Mesenchymal stem cell (in vitro differentiated cells and primary cell): ENCODE measurements at regions not wholly inside any gene's neighbourhood (a gene's known extent, or its start where the extent isn't known, plus 50 kb on each side); places are given as distances from the start of the nearest gene placed in this dataset.

Source experiments
- DNase-seq: peaks from one replicate; pipeline ENCODE4 v3.0.0-alpha.2; 2013
- H2AFZ ChIP-seq: one replicate; pipeline ENCODE4 v1.6.1; 2013; ENCODE audit warnings: low read depth, mild to moderate bottlenecking, control low read depth, inconsistent platforms, low read length, moderate library complexity
- H2AK5ac ChIP-seq: 2 replicates; pipeline ENCODE4 v1.6.1; 2013; ENCODE audit warnings: low read length, moderate library complexity, mild to moderate bottlenecking, inconsistent platforms; ENCODE audit not compliant: severe bottlenecking
- H2BK120ac ChIP-seq: one replicate; pipeline ENCODE4 v1.6.1; 2013; ENCODE audit warnings: low read depth, mild to moderate bottlenecking, inconsistent platforms, low read length, moderate library complexity
- H2BK12ac ChIP-seq, 2 experiments: one replicate each; pipeline ENCODE4 v1.6.1; 2013; ENCODE audit warnings: inconsistent platforms in 2 of 2, low read length in 2 of 2, mild to moderate bottlenecking in 2 of 2, moderate library complexity in 2 of 2, control low read depth in 1 of 2
- H2BK15ac ChIP-seq: one replicate; pipeline ENCODE4 v1.6.1; 2013; ENCODE audit warnings: mild to moderate bottlenecking, low read depth, inconsistent platforms; ENCODE audit not compliant: poor library complexity, severe bottlenecking
- H2BK5ac ChIP-seq: 2 replicates; pipeline ENCODE4 v1.6.1; 2013; ENCODE audit warnings: low read depth, mild to moderate bottlenecking, low read length, control low read depth, inconsistent platforms; ENCODE audit not compliant: poor library complexity, severe bottlenecking
- H3K14ac ChIP-seq, 2 experiments: one replicate each; pipeline ENCODE4 v1.6.1; 2013; ENCODE audit warnings: inconsistent platforms in 2 of 2, low read length in 2 of 2, control low read depth in 1 of 2, mild to moderate bottlenecking in 1 of 2, moderate library complexity in 1 of 2
- H3K18ac ChIP-seq, 2 experiments: one replicate each; pipeline ENCODE4 v1.6.1; 2013; ENCODE audit warnings: inconsistent platforms in 2 of 2, low read length in 2 of 2, control low read depth in 1 of 2, low read depth in 1 of 2, mild to moderate bottlenecking in 1 of 2
- H3K23ac ChIP-seq, 2 experiments: one replicate each; pipeline ENCODE4 v1.6.1; 2013; ENCODE audit warnings: inconsistent platforms in 2 of 2, low read length in 2 of 2, mild to moderate bottlenecking in 2 of 2, moderate library complexity in 2 of 2, control low read depth in 1 of 2
- H3K27ac ChIP-seq: 2 replicates; pipeline ENCODE4 v1.5.1; 2013; ENCODE audit warnings: mild to moderate bottlenecking, moderate library complexity, low read length, control low read depth, inconsistent platforms; ENCODE audit not compliant: poor library complexity, severe bottlenecking
- H3K27me3 ChIP-seq, 2 experiments: 2 replicates each; pipeline versions ENCODE4 v1.6.1 to v1.7.0; 2013; ENCODE audit warnings: low read length in 2 of 2, mild to moderate bottlenecking in 2 of 2, moderate library complexity in 2 of 2, control low read depth in 1 of 2, inconsistent platforms in 1 of 2; ENCODE audit not compliant: control insufficient read depth in 1 of 2, insufficient read depth in 1 of 2
- H3K36me3 ChIP-seq, 2 experiments: 2 replicates each; pipeline versions ENCODE4 v1.6.1 to v1.7.0; 2013; ENCODE audit warnings: low read length in 2 of 2, control low read depth in 1 of 2, inconsistent platforms in 1 of 2, low read depth in 1 of 2, mild to moderate bottlenecking in 1 of 2; ENCODE audit not compliant: insufficient read depth in 2 of 2, control insufficient read depth in 1 of 2
- H3K4ac ChIP-seq, 2 experiments: one replicate each; pipeline ENCODE4 v1.6.1; 2013; ENCODE audit warnings: inconsistent platforms in 2 of 2, low read length in 2 of 2, mild to moderate bottlenecking in 2 of 2, moderate library complexity in 2 of 2, control low read depth in 1 of 2, low read depth in 1 of 2
- H3K4me1 ChIP-seq: 2 replicates; pipeline ENCODE4 v1.6.1; 2013; ENCODE audit warnings: low read depth, low read length, control low read depth; ENCODE audit not compliant: control insufficient read depth, insufficient read depth
- H3K4me2 ChIP-seq: 2 replicates; pipeline ENCODE4 v1.6.1; 2013; ENCODE audit warnings: low read length, mild to moderate bottlenecking, inconsistent platforms; ENCODE audit not compliant: poor library complexity, severe bottlenecking
- H3K4me3 ChIP-seq, 2 experiments: 2 replicates each; pipeline versions ENCODE4 v1.5.1 to v1.7.0; 2013; ENCODE audit warnings: low read length in 2 of 2, mild to moderate bottlenecking in 2 of 2, control low read depth in 1 of 2, low read depth in 1 of 2; ENCODE audit not compliant: insufficient read depth in 1 of 2
- H3K79me1 ChIP-seq: replicated peaks from 2 replicates; pipeline ENCODE4 v1.6.1; 2013; ENCODE audit warnings: mild to moderate bottlenecking, control low read depth, low read length, inconsistent platforms; ENCODE audit not compliant: poor library complexity, severe bottlenecking
- H3K9ac ChIP-seq: 2 replicates; pipeline ENCODE4 v1.7.0; 2013; ENCODE audit warnings: mild to moderate bottlenecking, low read length, moderate library complexity
- H3K9me3 ChIP-seq: 2 replicates; pipeline ENCODE4 v1.7.0; 2013; ENCODE audit warnings: mild to moderate bottlenecking, low read length; ENCODE audit not compliant: control insufficient read depth
- H4K8ac ChIP-seq: one replicate; pipeline ENCODE4 v1.6.1; 2013; ENCODE audit warnings: inconsistent platforms, mild to moderate bottlenecking, low read length, moderate library complexity
- H4K91ac ChIP-seq: one replicate; pipeline ENCODE4 v1.6.1; 2013; ENCODE audit warnings: mild to moderate bottlenecking, low read length, inconsistent platforms
- WGBS: methylation state at CpG from one replicate; pipeline ENCODE4 v1.1.7; 2013; ENCODE audit warnings: mixed read lengths; 5-methylcytosine and 5-hydroxymethylcytosine counted together

GRCh38 chr13:72386138-72386684, 341.2 kb downstream of the MZT1 start:
- H3K36me3 ChIP-seq: no peaks in the 10 kb centered on the region

GRCh38 chr13:72384879-72385278, 342.6 kb downstream of the MZT1 start:
- H2BK120ac ChIP-seq: no peak overlapping the region
- H4K91ac ChIP-seq: no peak overlapping the region
- peak; percentile 40 for DNase-seq
- H2AFZ ChIP-seq: no peak overlapping the region
- H4K8ac ChIP-seq: no peak overlapping the region
- H2AK5ac ChIP-seq: no peak overlapping the region
- H3K79me1 ChIP-seq: no peaks in the 10 kb centered on the region
- no peak overlapping the region for H3K27ac ChIP-seq
- no peak overlapping the region for H2BK5ac ChIP-seq
- no peak overlapping the region for H2BK15ac ChIP-seq
- H3K4me2 ChIP-seq: no peak overlapping the region
- H3K4me3 ChIP-seq: no peak overlapping the region
- H3K23ac ChIP-seq: no peak overlapping the region
- H3K4me1 ChIP-seq: no peaks in the 10 kb centered on the region
- no peak overlapping the region for H2BK12ac ChIP-seq
- no peak overlapping the region for H3K9ac ChIP-seq
- no peak overlapping the region for H3K4ac ChIP-seq
- H3K27me3 ChIP-seq: no peaks in the 10 kb centered on the region
- no peaks in the 10 kb centered on the region for H3K36me3 ChIP-seq
- H3K14ac ChIP-seq: no peak overlapping the region
- 97% methylated on average over 4 of the region's 5 CpGs for WGBS
- H3K18ac ChIP-seq: no peak overlapping the region
- no peaks in the 10 kb centered on the region for H3K9me3 ChIP-seq

More at GRCh38 chr13:72386138-72386684, 341.2 kb downstream of the MZT1 start:
- no peak overlapping the region for H2AK5ac ChIP-seq
- 93% methylated on average over 3 of the region's 5 CpGs for WGBS
- no peak overlapping the region for H2AFZ ChIP-seq
- no peak overlapping the region for H3K14ac ChIP-seq
- no peaks in the 10 kb centered on the region for H3K79me1 ChIP-seq
- no peak overlapping the region for H3K27ac ChIP-seq
- no peak overlapping the region for H4K91ac ChIP-seq
- H3K4me2 ChIP-seq: no peak overlapping the region
- no peaks in the 10 kb centered on the region for H3K4me1 ChIP-seq
- no peaks in the 10 kb centered on the region for H3K9me3 ChIP-seq
- DNase-seq: no peak
- H2BK15ac ChIP-seq: no peak overlapping the region
- no peak overlapping the region for H3K23ac ChIP-seq
- H2BK5ac ChIP-seq: no peak overlapping the region
- no peak overlapping the region for H2BK12ac ChIP-seq
- no peak overlapping the region for H4K8ac ChIP-seq
- no peak overlapping the region for H2BK120ac ChIP-seq
- no peak overlapping the region for H3K4me3 ChIP-seq
- no peaks in the 10 kb centered on the region for H3K27me3 ChIP-seq
- no peak overlapping the region for H3K9ac ChIP-seq
- no peak overlapping the region for H3K4ac ChIP-seq
- H3K18ac ChIP-seq: no peak overlapping the region

DNA sequence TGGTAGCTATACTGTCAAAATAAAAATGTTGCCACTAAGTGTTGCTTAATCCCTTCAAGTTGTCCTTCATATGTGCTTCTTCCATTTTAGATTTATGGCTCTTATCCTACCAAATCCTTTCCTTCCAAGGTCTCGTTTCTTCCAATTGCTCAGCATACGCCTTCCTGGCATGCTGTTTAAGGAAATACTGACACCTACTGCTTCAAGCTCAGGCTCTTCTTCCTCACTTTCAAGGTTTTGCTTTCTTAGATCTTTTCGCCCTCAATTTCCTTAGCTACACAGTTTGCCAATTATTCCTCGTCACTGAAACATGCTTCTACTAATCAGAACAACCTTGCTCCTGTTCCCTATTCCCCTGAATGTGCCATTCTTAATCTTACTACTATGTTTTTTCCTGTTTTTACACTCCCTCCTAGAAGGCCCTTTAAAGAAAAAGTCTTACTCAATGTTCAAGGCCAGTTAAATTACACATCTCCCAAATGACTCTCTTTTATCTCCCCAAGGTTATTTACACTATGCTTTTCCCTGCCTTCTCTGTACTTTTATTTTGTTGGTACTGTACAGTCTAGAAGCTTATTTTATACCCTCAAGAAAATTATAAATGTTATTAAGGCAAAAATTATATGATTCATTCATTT, 343.1 kb downstream of the MZT1 start:
- Histone ChIP-seq H2BK15ac (no peak overlapping the region), H2BK12ac (no peak overlapping the region), H2BK5ac (no peak overlapping the region), H3K79me1 (no peaks in the 10 kb centered on the region), H3K9ac (no peak overlapping the region), H4K8ac (no peak overlapping the region), H3K23ac (no peak overlapping the region), H3K4me2 (no peak overlapping the region), H3K27ac (no peak overlapping the region), H4K91ac (no peak overlapping the region), H2BK120ac (no peak overlapping the region), H3K4me3 (no peak overlapping the region), H3K14ac (no peak overlapping the region), H2AK5ac (no peak overlapping the region), H3K27me3 (no peaks in the 10 kb centered on the region), H2AFZ (no peak overlapping the region), H3K4me1 (no peaks in the 10 kb centered on the region), H3K36me3 (no peaks in the 10 kb centered on the region), H3K4ac (no peak overlapping the region), H3K9me3 (no peaks in the 10 kb centered on the region), H3K18ac (no peak overlapping the region)
- WGBS: 80% methylated on average over 4 of the region's 4 CpGs
- peak; percentile 5 for DNase-seq

DNA sequence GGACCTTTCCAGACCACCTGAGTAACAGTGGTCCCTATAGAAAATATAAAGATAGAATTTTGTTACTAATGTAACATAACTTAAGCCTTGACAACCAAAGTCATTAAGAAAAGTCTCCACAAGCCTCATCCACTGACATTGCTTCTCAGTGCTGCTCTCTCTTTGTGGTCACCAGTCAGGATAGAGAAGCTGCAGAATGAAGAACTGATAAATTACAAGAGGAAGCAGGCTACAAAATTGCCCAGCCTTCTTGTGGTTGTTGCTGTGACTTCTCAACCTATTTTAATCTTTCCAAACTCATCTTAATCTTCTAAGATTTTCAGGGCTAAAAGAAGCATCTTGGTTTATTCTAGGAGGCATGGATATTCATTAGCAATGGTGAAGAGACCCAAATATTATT, 343.8 kb downstream of the MZT1 start:
- H3K9me3 ChIP-seq: no peaks in the 10 kb centered on the region
- peak; percentile 1 for DNase-seq
- no peak overlapping the region for H3K9ac ChIP-seq
- no peaks in the 10 kb centered on the region for H3K79me1 ChIP-seq
- H2BK15ac ChIP-seq: no peak overlapping the region
- no peak overlapping the region for H3K27ac ChIP-seq
- no peak overlapping the region for H3K4me2 ChIP-seq
- no peak overlapping the region for H3K14ac ChIP-seq
- no peak overlapping the region for H3K4me3 ChIP-seq
- H3K18ac ChIP-seq: no peak overlapping the region
- no peaks in the 10 kb centered on the region for H3K27me3 ChIP-seq
- no peaks in the 10 kb centered on the region for H3K36me3 ChIP-seq
- no peak overlapping the region for H3K4ac ChIP-seq
- no peak overlapping the region for H4K91ac ChIP-seq
- H2AK5ac ChIP-seq: no peak overlapping the region
- H3K23ac ChIP-seq: no peak overlapping the region
- H2BK120ac ChIP-seq: no peak overlapping the region
- no peak overlapping the region for H2AFZ ChIP-seq
- no peaks in the 10 kb centered on the region for H3K4me1 ChIP-seq
- no peak overlapping the region for H2BK12ac ChIP-seq
- H4K8ac ChIP-seq: no peak overlapping the region
- no peak overlapping the region for H2BK5ac ChIP-seq
